PFSK-1 (cell line): ENCODE measurements at regions not wholly inside any gene's neighbourhood (a gene's known extent, or its start where the extent isn't known, plus 50 kb on each side); places are given as distances from the start of the nearest gene placed in this dataset.

Experiments
- POLR2AphosphoS5 ChIP-seq: IDR thresholded peaks from 2 replicates; pipeline ENCODE4 v1.6.1; 2012; ENCODE audit warnings: low read depth, mild to moderate bottlenecking, control low read depth, low read length, moderate library complexity
- REST ChIP-seq, 2 experiments: IDR thresholded peaks; 2 replicates each; pipeline versions ENCODE4 v1.6.1 to v1.8.0; 2011 to 2012; ENCODE audit warnings: low read depth in 2 of 2, low read length in 2 of 2, control low read depth in 1 of 2, inconsistent platforms in 1 of 2, mild to moderate bottlenecking in 1 of 2, moderate library complexity in 1 of 2; ENCODE audit not compliant: insufficient read depth in 1 of 2

GRCh38 chr12:90243211-90243610 lies 534.6 kb upstream of the ATP2B1 start:
- no peak for TF ChIP-seq REST (IDR thresholded peaks at IDR 0.05; ENCODE audit: insufficient read depth in 1 of 2, low read depth in 2 of 2, low read length in 2 of 2)
- no peak for TF ChIP-seq POLR2AphosphoS5
